ENCODE measurements at regions not wholly inside any gene's neighbourhood (a gene's known extent, or its start where the extent isn't known, plus 50 kb on each side); places are given as distances from the start of the nearest gene placed in this dataset.
"Not testable (repeated sequence)": the region's sequence is repeated elsewhere in the genome, so short reads cannot be mapped to it uniquely, and the experiment has no call there.

DNA sequence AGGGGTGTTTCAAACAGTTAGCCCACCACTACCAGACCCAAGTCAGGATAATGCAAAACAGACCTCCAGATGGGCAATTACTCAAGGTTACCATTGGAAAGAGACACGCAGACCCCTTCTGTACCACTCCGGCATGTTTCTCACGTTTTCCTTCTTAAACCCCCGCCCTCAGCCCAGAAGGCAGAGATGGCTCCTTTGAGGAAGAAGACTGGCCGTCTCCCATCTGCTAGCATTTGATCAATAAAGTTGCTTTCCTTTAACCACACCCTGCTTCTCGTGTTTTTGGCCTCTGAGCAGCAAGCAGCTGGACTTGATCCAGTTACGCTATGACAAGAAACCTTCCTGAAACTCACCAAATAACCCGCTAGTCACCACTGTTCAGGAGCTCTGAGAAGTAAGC, 1012.4 kb upstream of the GYPC start:
- H3K27ac Mint-ChIP-seq = no peak overlapping the region
- H3K27me3 Mint-ChIP-seq = no peaks in the 10 kb centered on the region
- no peak for DNase-seq
- no peak overlapping the region for H3K4me3 Mint-ChIP-seq
- no peaks in the 10 kb centered on the region for H3K36me3 Mint-ChIP-seq (ENCODE audit: low read depth)
- H3K4me1 Mint-ChIP-seq (ENCODE audit: low read depth) = no peaks in the 10 kb centered on the region
- H3K9me3 Mint-ChIP-seq = peaks cover 2% of the 10 kb centered on the region

DNA sequence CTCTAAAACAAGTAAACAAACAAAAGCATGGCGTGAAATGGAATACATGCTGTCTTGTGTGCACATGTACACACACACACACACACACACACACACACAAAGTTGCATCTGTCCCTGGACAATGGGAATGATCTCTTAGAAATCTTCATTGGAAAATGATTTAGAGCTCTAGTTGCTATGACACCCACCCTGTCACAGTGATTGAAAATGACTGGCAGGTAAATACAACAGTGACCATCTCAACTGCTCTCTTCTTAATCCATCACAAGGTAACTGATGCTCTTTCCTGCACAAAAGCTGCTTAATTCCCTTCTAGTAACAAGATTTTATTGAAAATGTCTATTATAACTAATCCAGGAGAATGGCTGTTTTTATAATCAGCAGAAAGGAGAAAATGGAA, 1011.7 kb upstream of the GYPC start:
- Mint-ChIP-seq H3K4me3 (no peak overlapping the region), H3K27ac (no peak overlapping the region), H3K27me3 (no peaks in the 10 kb centered on the region), H3K9me3 (no peaks in the 10 kb centered on the region), H3K36me3 (ENCODE audit: low read depth) (no peaks in the 10 kb centered on the region), H3K4me1 (ENCODE audit: low read depth) (no peaks in the 10 kb centered on the region)
- DNase-seq = no peak

DNA sequence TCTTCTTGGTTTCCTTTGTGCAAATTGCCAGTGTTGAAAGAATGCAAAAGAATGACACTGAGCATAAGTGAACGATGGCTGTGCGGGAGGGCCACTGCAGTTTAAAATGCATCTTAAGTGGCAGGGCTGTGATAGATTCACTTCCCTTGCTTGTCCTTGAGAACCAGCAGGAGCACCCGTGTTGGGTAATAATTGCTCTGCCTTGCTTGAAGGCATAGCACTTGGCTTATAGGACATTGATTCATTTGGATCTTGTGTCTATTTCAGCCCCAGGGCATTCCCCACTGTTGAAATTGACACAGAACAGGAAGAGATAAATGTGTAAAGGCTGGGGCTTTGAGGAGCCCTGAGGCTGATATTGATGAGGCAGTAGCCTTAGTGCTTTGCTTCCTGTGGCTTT, 1003.7 kb upstream of the GYPC start:
- peaks cover 7% of the 10 kb centered on the region for H3K9me3 Mint-ChIP-seq
- no peak overlapping the region for H3K27ac Mint-ChIP-seq
- no peak for DNase-seq
- no peaks in the 10 kb centered on the region for H3K27me3 Mint-ChIP-seq
- no peak overlapping the region for H3K4me3 Mint-ChIP-seq
- no peaks in the 10 kb centered on the region for H3K4me1 Mint-ChIP-seq (ENCODE audit: low read depth)
- no peaks in the 10 kb centered on the region for H3K36me3 Mint-ChIP-seq (ENCODE audit: low read depth)

DNA sequence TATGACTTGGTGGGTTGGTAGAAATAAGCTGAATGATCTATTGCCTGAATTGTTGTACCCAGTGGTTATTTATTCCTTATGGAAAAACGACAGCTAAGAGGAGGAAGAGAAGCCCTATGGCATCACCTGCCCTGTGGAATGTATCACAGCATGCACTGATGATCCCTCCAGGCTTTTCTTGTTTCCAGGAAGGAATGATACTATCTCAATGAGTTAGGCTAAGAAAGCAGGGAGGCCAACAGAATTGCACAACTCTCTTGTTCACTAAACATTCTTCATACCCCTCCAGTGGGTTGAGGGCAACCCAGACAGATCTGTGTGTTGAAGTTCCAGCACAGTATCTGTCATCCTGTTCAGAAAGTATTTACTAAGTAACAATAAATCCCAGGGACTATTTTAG, 1001.7 kb upstream of the GYPC start:
- H3K9me3 Mint-ChIP-seq = peaks cover 7% of the 10 kb centered on the region
- H3K4me3 Mint-ChIP-seq = no peak overlapping the region
- H3K27ac Mint-ChIP-seq = no peak overlapping the region
- no peak for DNase-seq
- H3K27me3 Mint-ChIP-seq = no peaks in the 10 kb centered on the region
- H3K4me1 Mint-ChIP-seq (ENCODE audit: low read depth) = no peaks in the 10 kb centered on the region
- H3K36me3 Mint-ChIP-seq (ENCODE audit: low read depth) = no peaks in the 10 kb centered on the region

DNA sequence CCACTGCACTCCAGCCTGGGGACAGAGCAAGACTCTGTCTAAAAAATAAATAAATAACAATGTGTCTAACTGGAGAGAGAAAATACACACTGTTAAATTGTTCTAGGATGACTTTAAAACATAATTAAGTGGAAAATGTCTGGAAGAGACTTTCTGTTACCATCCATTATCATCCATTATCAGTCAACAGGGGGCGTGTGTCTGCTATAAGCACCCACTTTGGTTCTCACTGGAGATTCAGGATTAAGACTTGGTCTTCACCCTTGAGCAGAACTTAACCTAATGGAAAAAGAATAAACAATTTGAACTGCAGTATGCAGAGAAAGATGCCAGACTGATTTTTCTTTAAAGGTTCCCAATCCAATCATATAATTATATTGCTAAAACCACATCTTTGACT, 999.8 kb upstream of the GYPC start:
- Mint-ChIP-seq H3K36me3 (ENCODE audit: low read depth) (no peaks in the 10 kb centered on the region), H3K9me3 (peaks cover 11% of the 10 kb centered on the region), H3K27me3 (no peaks in the 10 kb centered on the region), H3K4me3 (no peak overlapping the region), H3K4me1 (ENCODE audit: low read depth) (no peaks in the 10 kb centered on the region), H3K27ac (no peak overlapping the region)
- DNase-seq = no peak

DNA sequence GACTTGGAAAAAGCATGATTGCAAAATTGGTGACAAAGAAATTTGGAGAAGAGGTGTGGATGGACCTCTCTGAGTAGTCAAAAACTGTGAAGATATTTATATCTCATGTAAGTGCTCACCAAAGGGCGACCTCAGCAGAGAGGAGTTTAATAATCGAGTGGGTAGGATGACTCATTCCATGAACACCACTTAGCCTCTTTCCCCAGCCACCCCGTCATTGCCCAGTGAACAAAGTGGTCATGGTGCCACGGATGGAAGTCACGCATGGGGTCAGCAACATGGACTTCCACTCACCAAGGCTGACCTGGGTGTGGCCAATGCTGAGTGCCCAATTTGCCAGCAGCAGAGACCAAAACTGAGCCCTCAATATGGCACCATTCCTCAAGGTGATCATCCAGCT, 997.4 kb upstream of the GYPC start:
- no peaks in the 10 kb centered on the region for H3K4me1 Mint-ChIP-seq (ENCODE audit: low read depth)
- H3K27ac Mint-ChIP-seq = no peak overlapping the region
- peaks cover 6% of the 10 kb centered on the region for H3K9me3 Mint-ChIP-seq
- no peak for DNase-seq
- H3K4me3 Mint-ChIP-seq = no peak overlapping the region
- no peaks in the 10 kb centered on the region for H3K27me3 Mint-ChIP-seq
- H3K36me3 Mint-ChIP-seq (ENCODE audit: low read depth) = no peaks in the 10 kb centered on the region

DNA sequence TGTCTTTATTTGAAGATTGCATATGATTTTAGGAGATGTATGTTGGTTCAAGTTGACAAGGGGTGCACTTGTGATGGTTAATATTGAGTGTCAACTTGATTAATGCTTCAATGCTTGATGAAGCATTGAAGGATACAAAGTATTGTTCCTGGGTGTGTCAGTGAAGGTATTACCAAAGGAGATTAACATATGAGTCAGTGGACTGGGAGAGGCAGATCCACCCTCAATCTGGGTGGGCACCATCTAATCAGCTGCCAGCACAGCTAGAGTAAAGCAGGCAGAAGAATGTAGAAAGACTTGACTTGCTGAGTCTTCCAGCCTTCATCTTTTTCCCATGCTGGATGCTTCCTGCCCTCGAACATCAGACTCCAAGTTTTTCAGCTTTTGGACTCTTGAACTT, 995.6 kb upstream of the GYPC start:
- DNase-seq; H3K4me1 Mint-ChIP-seq (ENCODE audit: low read depth); H3K27ac Mint-ChIP-seq; H3K27me3 Mint-ChIP-seq; H3K36me3 Mint-ChIP-seq (ENCODE audit: low read depth); H3K4me3 Mint-ChIP-seq: not testable (repeated sequence)
- peaks cover 13% of the 10 kb centered on the region for H3K9me3 Mint-ChIP-seq

DNA sequence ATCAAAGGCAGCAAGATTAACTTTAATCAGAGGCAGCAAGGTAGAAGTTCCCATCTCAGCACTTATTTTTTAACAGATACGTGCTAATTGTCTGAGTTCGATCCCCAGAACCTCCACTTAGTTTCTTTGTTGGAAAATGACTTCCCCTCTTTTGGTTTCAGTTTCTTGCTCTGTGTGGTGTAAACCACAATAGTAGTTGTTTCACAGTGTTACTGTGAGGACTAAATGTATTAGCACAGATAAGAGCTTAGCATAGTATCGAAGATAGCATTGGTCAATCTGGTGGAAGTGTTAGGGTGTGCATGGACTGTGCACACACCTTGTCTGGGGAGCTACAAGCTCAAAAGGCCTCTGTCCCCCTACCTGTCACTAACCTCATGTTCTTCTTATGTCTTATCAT, 988.3 kb upstream of the GYPC start:
- H3K36me3 Mint-ChIP-seq (ENCODE audit: low read depth) = no peaks in the 10 kb centered on the region
- H3K27ac Mint-ChIP-seq = no peak overlapping the region
- peaks cover 9% of the 10 kb centered on the region for H3K9me3 Mint-ChIP-seq
- no peaks in the 10 kb centered on the region for H3K4me1 Mint-ChIP-seq (ENCODE audit: low read depth)
- no peaks in the 10 kb centered on the region for H3K27me3 Mint-ChIP-seq
- DNase-seq = no peak
- no peak overlapping the region for H3K4me3 Mint-ChIP-seq

DNA sequence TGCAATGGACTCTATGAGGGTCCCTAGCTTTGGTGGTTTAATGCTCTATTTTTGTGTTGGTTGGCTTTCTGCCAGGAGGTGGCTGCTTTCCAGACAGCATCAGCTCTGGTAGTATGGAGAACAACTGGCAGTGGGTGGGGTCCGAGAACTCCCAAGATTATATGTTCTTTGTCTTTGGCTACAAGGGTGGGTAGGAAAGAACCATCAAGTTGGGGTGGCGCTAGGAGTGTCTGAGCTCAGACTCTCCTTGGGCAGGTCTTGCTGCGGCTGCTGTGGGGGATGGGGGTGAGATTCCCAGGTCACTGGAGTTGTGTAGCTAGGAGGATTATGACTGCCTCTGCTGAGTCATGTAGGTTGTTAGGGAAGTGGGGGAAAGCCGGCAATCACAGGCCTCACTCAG, 976.1 kb upstream of the GYPC start:
- no peak for DNase-seq
- Mint-ChIP-seq H3K36me3 (ENCODE audit: low read depth) (no peaks in the 10 kb centered on the region), H3K4me1 (ENCODE audit: low read depth) (no peaks in the 10 kb centered on the region), H3K9me3 (peaks cover 6% of the 10 kb centered on the region), H3K27me3 (no peaks in the 10 kb centered on the region), H3K4me3 (no peak overlapping the region), H3K27ac (no peak overlapping the region)

DNA sequence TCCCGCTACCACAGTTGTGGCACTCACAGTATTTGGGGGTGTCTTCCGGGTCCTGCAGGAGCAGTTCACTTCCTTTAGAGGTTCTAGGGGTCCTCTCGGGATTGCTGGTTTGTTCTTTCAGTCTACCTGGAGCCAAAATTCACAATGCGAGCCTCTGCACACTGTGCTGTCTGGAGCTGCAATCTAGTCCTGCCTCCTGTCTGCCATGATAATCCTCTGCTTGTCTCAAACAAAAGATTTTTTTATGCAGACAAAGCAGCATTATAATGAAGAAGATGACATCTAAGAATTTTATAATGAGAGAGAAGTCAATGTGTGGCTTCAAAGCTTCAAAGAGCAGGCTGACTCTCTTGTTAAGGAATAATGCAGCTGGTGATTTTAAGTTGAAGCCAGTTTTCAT, 975.1 kb upstream of the GYPC start:
- no peaks in the 10 kb centered on the region for H3K36me3 Mint-ChIP-seq (ENCODE audit: low read depth)
- no peak overlapping the region for H3K4me3 Mint-ChIP-seq
- H3K27me3 Mint-ChIP-seq = no peaks in the 10 kb centered on the region
- no peak for DNase-seq
- H3K4me1 Mint-ChIP-seq (ENCODE audit: low read depth) = no peaks in the 10 kb centered on the region
- H3K9me3 Mint-ChIP-seq = peaks cover 3% of the 10 kb centered on the region
- no peak overlapping the region for H3K27ac Mint-ChIP-seq

DNA sequence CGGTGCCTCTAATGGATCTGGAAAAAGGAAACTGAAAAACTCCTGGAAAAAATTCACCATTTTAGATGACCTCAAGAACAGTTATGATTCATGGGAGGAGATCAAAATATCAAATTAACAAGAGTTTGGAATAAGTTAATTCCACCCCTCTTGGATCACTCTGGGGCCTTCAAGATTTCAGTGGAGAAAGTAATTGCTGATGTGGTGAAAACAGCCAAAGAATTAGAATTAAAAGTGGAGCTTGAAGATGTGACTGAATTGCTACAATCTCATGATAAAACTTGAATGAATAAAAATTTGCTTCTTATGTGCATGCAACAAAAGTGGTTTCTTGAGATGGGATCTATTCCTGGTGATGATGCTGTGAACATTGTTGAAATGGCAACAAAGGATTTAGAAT, 974.4 kb upstream of the GYPC start:
- no peaks in the 10 kb centered on the region for H3K4me1 Mint-ChIP-seq (ENCODE audit: low read depth)
- H3K27ac Mint-ChIP-seq = no peak overlapping the region
- no peak overlapping the region for H3K4me3 Mint-ChIP-seq
- no peaks in the 10 kb centered on the region for H3K27me3 Mint-ChIP-seq
- DNase-seq = no peak
- H3K9me3 Mint-ChIP-seq = peaks cover 4% of the 10 kb centered on the region
- H3K36me3 Mint-ChIP-seq (ENCODE audit: low read depth) = no peaks in the 10 kb centered on the region

DNA sequence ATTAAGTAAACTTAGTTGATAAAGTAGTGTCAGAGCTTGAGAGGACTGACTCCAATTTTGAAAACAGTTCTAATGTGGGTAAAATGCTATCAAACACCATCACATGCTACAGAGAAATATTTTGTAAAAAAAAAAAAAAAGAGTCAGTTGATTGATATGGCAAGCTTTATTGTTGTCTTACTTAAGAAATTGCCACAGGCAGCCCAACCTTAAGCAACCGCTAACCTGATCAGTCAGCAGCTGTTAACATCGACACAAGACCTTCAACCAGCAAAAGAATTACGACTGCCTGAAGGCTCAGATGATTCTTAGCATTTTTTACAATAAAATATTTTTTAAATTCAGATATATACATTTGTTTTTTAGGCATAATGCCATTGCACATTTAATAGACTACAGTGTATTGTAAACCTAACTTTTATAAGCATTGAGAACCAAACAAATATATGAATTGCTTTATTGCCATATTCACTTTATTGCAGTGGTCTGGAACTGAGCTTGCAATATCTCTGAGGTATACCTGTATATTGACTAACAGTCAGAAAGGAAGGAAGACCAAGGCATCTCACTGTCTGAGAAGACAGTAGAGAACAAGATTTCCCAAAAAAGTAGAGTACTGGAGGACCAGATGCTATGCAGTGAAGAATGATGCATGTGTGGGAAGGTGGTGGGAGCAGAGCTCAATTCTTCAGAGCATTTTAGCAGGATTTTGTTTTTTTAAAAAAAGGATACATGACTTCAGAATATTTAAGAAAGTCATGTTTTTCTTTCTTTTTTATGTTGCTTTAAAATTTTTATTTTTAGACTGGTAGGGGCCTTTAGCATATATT, 973.8 kb upstream of the GYPC start:
- H3K4me3 Mint-ChIP-seq = no peak overlapping the region
- no peak overlapping the region for H3K27ac Mint-ChIP-seq
- no peaks in the 10 kb centered on the region for H3K27me3 Mint-ChIP-seq
- H3K9me3 Mint-ChIP-seq = peaks cover 5% of the 10 kb centered on the region
- H3K36me3 Mint-ChIP-seq (ENCODE audit: low read depth) = no peaks in the 10 kb centered on the region
- no peak for DNase-seq
- H3K4me1 Mint-ChIP-seq (ENCODE audit: low read depth) = no peaks in the 10 kb centered on the region

DNA sequence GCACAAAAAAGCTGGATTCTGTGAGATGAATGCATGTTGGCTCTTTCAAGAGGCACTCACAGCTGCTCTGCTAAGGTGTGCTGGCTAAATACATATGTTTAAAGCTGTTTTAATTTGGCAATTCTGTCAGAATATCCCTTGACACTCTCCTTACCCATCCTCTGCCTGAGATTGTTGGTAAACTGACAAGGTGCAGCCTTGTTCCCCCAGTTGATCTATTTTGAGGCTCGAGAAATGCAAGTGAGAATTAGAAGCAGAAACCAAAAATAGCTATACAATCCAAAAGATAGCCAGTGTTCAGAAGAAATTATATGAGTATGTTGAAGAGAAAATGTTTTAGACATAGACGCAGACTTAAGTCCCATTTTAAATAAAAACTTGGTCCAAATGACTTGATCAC, 971.7 kb upstream of the GYPC start:
- H3K4me3 Mint-ChIP-seq = no peak overlapping the region

DNA sequence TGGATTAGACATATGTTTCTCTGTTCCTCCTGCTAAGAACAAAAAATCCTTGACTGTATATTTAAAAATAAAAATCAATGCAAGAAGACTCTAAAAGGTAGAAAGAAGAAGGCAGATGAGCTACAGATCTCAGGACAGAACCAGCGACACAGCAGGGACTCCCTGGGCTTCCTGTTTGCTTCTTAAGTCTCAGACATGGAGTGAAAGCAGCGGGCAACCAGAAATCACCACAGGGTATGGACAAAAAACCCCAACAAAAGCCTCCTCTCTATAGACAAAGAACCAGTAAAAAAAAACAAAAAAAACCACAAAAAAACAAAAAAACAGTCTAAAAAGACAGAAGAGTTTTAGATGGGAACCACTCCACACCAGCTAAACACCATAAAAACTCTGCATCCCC, 971.0 kb upstream of the GYPC start:
- Mint-ChIP-seq H3K9me3 (peaks cover 5% of the 10 kb centered on the region), H3K27ac (no peak overlapping the region)

More for the DNA sequence above, 971.7 kb upstream of the GYPC start:
- no peak overlapping the region for H3K27ac Mint-ChIP-seq
- H3K27me3 Mint-ChIP-seq = no peaks in the 10 kb centered on the region
- H3K36me3 Mint-ChIP-seq (ENCODE audit: low read depth) = no peaks in the 10 kb centered on the region
- DNase-seq = no peak
- no peaks in the 10 kb centered on the region for H3K4me1 Mint-ChIP-seq (ENCODE audit: low read depth)
- peaks cover 5% of the 10 kb centered on the region for H3K9me3 Mint-ChIP-seq

DNA sequence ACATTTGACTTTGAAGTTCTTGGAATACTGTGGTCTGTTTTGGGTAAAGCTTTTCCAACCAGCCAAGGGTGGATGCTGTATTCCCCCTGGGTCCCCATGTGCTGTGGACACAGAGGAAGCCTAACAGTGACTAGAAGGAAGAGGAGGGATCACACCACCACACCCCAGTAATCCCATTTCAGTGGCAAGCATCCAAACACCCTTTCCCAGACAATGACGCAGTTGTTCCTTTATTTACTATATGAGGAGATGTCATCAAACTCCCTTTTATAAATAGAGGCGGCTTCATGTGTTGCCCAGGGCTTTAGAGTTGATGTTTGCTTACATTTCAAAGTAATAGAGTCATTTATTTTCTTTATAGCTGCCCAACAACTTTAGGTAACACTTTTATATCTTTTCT, 959.4 kb upstream of the GYPC start:
- DNase-seq = no peak
- Mint-ChIP-seq H3K9me3 (no peaks in the 10 kb centered on the region), H3K27me3 (no peaks in the 10 kb centered on the region), H3K4me1 (ENCODE audit: low read depth) (no peaks in the 10 kb centered on the region), H3K4me3 (no peak overlapping the region), H3K36me3 (ENCODE audit: low read depth) (no peaks in the 10 kb centered on the region), H3K27ac (no peak overlapping the region)

More for the DNA sequence above, 971.0 kb upstream of the GYPC start:
- H3K4me1 Mint-ChIP-seq (ENCODE audit: low read depth) = no peaks in the 10 kb centered on the region
- H3K36me3 Mint-ChIP-seq (ENCODE audit: low read depth) = no peaks in the 10 kb centered on the region
- no peak overlapping the region for H3K4me3 Mint-ChIP-seq
- H3K27me3 Mint-ChIP-seq = no peaks in the 10 kb centered on the region
- no peak for DNase-seq

DNA sequence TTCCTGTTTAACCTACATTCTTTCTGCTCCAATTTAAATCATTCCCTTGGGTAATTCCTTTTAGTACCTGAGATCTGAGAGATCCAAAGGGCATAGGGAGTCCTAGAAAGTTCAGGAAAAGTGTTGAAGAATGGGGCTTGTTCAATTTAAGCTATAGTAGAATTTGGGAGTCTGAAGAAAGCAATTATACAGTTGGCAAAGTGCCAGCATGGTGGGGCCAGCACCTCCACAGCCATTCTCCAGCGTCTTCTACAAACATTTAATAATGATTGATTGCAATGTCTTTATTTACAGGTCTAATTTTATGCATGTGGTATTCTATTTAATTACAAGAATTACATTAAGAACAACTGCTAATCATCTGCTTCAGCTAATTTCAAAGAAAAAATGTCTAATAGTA, 957.7 kb upstream of the GYPC start:
- H3K27me3 Mint-ChIP-seq = no peaks in the 10 kb centered on the region
- H3K4me3 Mint-ChIP-seq = no peak overlapping the region
- H3K4me1 Mint-ChIP-seq (ENCODE audit: low read depth) = no peaks in the 10 kb centered on the region
- H3K36me3 Mint-ChIP-seq (ENCODE audit: low read depth) = no peaks in the 10 kb centered on the region
- no peak for DNase-seq
- no peak overlapping the region for H3K27ac Mint-ChIP-seq
- H3K9me3 Mint-ChIP-seq = no peaks in the 10 kb centered on the region
